HT1080 (cell line): ENCODE measurements at regions not wholly inside any gene's neighbourhood (a gene's known extent, or its start where the extent isn't known, plus 50 kb on each side); places are given as distances from the start of the nearest gene placed in this dataset.
A peak's percentile ranks its signal among the peaks of the same experiment; 100 is the strongest.
"Not testable (repeated sequence)": the region's sequence is repeated elsewhere in the genome, so short reads cannot be mapped to it uniquely, and the experiment has no call there.

Experiments
- DNase-seq: peaks from one replicate; pipeline ENCODE4 v3.0.0-alpha.2; 2015; ENCODE audit warnings: low read depth

GRCh38 chrY:7320171-7320570 lies 408.6 kb upstream of the AMELY start:
- not testable (repeated sequence) for DNase-seq

GRCh38 chrY:7318122-7318521 lies 406.6 kb upstream of the AMELY start:
- no peak for DNase-seq

GRCh38 chrY:7317571-7317970 lies 406.0 kb upstream of the AMELY start:
- no peak for DNase-seq

- DNase-seq = no peak
Measured at GRCh38 chrY:7310482-7311269, 399.1 kb upstream of the AMELY start.

- DNase-seq = no peak
Measured at GRCh38 chrY:7308816-7309215, 397.3 kb upstream of the AMELY start.

GRCh38 chrY:7302306-7302705 lies 390.8 kb upstream of the AMELY start:
- no peak for DNase-seq

GRCh38 chrY:7299960-7300359 lies 388.4 kb upstream of the AMELY start:
- DNase-seq = no peak

GRCh38 chrY:7292113-7292512 lies 380.6 kb upstream of the AMELY start:
- no peak for DNase-seq

GRCh38 chrY:7289889-7290833 lies 378.6 kb upstream of the AMELY start:
- DNase-seq = no peak

GRCh38 chrY:7288611-7289010 lies 377.1 kb upstream of the AMELY start:
- DNase-seq = no peak

- DNase-seq = not testable (repeated sequence)
Measured at GRCh38 chrY:7287963-7288362, 376.4 kb upstream of the AMELY start.

- DNase-seq = no peak
Measured at GRCh38 chrY:7285388-7285787, 373.8 kb upstream of the AMELY start.

- DNase-seq = peak; percentile 26
Measured at GRCh38 chrY:7283001-7283400, 371.4 kb upstream of the AMELY start.

- DNase-seq = not testable (repeated sequence)
Measured at GRCh38 chrY:7280151-7280740, 368.7 kb upstream of the AMELY start.

GRCh38 chrY:7275751-7276150 lies 364.2 kb upstream of the AMELY start:
- no peak for DNase-seq

- no peak for DNase-seq
Measured at GRCh38 chrY:7275014-7275413, 363.5 kb upstream of the AMELY start.

GRCh38 chrY:7274369-7274913 lies 362.9 kb upstream of the AMELY start:
- DNase-seq = no peak

GRCh38 chrY:7273587-7274203 lies 362.1 kb upstream of the AMELY start:
- peak; percentile 72 for DNase-seq

- no peak for DNase-seq
Measured at GRCh38 chrY:7272556-7273195, 361.1 kb upstream of the AMELY start.

GRCh38 chrY:7263773-7264172 lies 352.2 kb upstream of the AMELY start:
- DNase-seq = no peak

- no peak for DNase-seq
Measured at GRCh38 chrY:7262531-7262930, 351.0 kb upstream of the AMELY start.
